EL (cell line): ENCODE measurements at regions not wholly inside any gene's neighbourhood (a gene's known extent, or its start where the extent isn't known, plus 50 kb on each side); places are given as distances from the start of the nearest gene placed in this dataset.

Source experiments
- DNase-seq: peaks from one replicate; pipeline ENCODE4 v3.0.0-alpha.2; 2016

DNA sequence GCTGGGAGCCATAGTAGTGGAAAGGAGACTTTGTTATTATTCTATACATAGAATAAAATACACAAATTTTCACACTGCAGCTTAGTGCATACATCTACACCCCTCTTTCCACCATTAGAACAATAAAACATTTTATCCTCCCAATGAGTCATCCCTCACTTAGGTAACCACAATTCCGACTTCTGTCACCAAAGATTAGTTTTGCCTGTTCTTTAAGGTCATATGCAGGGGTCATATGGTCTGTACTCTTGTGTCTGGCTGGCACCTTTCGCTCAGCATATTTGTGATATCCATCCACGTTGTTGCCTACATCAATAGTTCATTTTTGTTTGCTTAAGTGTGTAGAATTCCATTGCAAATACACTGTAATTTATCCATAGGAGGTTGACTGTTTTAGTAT is 399.4 kb downstream of the SHQ1 start:
- no peak for DNase-seq

DNA sequence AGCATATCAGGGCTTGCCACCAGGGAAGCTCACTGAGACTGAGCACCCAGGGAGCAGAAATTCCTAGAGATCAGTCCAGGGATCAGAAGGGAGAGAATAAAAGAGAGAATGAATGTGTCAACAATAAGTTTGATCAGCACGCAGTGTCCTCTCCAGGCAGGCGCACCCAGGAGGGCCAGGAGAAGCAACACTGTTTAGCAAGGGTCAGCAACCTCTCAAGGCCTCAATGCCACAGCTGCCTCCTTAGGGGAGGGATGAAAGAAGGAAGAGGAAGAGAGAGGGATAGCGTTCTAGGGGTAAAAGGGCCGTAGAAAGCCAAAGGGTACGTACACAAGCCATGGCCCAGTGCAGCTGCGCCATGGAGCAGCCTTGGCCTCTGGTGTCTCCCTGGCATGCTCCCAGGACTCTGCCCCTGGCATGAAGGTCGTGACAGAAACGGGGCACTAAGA is 399.8 kb downstream of the SHQ1 start:
- DNase-seq: no peak

DNA sequence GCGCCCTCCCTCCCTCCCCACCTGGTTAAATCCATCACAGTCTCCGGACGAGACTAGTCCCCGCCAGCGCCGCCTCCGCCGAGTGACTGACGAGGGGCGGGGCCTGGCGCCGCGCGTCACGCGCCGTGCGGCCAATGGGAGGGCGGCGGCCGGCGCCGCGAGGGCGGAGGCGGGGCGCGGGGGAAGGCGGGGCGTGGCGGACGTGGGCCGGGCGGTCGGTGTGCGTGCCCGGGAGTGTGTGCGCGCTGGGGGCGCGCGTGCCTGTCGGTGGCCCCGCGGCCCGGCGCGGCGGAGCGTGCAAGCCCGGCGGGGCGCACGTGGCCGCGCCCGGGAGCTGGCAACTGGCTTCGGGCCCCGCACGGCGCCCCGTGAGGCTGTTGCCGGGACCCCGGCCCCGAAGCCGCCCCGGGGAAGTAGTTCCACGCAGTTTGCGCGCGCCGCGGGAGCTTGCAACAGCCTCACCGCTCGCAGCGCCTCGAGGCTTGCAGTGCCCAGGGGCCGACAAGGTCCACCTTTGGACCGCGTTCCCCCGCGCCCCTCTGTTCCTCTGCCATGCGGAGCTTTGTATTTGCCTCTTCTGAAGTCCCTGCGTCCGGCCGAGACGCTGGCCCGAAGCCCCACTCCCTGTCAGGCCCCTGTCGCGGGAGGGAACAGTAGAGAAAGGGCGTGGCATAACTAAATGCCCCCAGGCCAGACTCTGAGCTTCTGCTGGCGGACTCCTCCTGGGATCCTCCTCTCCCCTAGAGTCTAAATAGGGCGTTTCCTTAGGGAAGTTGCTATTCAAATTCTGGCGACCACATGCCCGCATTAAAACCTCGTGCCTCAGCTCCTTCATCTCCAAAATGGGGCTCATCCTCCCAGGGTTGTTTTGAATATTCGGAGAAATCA is 400.9 kb downstream of the SHQ1 start:
- DNase-seq: peak; percentile 87

DNA sequence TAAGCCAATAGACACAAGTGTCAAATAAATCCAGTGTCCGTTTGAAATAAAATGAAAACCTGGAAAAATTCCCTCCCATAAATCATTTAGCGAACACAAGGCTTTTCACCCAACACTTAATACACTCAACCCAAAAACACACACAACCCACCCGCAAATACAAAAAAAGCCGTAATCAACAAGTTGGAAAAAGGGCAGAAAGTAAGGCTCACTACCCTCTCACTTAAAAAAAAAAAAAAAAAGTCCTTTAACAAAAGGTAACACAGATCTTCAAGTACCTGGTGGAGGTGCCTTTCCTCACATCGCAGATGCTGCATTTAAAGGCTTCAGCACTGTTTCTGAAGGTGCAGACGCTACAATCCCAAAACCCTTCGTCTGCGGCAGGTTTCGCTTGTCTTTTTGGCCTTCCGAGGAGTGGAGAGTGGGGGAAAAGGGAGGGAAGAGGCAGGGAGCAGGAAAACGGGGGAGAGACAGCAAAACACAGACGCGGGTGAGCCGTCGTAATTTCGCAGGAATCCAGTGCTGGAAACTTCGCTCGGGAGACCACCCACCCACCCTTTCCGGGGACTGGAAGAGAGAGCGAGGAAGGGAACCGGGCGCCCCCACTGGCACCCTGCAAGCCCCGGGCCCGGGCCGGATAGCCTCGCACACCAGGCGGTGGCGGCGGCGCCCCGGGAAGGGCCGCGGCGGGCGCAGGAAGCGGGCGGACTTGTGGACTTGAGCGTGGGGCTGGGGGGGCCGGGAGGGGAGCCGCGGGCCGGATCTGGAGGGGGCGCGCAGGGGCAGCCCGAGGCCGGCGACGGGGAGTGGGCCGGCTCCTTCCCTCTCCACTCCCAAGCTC is 401.8 kb downstream of the SHQ1 start, which contains the start of gene RYBP:
Gene RYBP (minus strand): TSS at position 404 of the 841 bp plus-strand sequence.
- peak; percentile 48 for DNase-seq

DNA sequence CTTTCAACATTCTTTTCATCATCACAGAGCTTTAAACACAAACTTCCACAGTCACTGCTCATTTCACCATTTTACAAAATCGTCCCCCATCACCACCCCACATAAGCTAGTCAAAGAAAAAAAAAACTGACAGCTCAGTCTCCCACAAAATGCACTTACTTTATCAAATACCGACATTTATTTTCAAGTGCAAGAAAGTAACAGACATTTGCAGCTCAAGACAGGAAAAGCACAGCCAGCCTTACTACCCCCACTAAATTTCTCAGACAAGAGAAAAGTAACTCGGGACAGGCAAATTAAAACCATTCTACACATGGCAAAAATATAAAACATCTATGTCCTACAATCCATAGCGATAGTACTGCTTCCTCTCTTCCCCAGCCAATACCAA is 402.4 kb downstream of the SHQ1 start:
- DNase-seq: no peak

DNA sequence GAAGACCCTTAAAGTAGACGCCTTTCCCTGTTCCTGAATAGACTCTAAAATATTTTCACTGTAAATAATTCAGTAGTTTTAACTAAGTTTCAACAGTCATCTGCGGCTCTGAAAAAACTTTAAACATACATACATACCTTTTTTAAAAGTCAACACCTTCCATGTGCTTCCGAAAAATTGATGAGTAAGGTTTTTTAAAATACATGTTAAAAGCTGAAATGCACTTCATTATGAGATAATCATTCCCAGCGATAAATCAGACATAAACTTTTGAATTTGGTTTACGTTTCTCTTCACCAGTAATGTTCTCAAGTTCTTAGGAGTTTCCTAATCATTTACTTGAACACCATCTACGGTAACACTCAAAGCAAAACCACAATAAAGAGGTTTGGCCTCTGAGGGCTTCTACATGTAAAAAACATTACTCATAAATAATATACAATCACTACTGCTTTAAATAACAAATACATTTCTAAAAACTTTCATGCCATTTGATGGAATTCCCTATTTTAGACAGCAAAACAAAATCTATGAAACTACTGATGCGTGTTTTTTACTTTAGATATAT is 403.5 kb downstream of the SHQ1 start:
- no peak for DNase-seq

DNA sequence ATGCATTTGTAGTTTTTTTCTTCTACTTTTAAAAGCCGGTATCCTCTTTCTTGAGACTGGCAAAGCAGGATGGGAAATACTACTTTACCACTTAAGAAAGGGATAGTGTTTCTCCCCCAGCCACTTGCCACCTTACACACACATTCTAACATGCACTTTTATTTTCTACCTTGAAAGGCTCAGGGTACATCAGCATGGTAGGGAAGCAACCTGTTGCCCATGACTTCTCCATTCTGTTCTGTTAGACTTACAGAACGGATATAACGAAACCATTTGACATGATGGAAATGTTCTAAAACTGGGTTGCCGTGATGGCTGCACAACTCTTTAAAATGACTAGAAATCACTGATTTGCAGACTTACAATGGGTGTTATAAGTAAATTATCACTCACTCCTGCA is 405.5 kb downstream of the SHQ1 start:
- no peak for DNase-seq

DNA sequence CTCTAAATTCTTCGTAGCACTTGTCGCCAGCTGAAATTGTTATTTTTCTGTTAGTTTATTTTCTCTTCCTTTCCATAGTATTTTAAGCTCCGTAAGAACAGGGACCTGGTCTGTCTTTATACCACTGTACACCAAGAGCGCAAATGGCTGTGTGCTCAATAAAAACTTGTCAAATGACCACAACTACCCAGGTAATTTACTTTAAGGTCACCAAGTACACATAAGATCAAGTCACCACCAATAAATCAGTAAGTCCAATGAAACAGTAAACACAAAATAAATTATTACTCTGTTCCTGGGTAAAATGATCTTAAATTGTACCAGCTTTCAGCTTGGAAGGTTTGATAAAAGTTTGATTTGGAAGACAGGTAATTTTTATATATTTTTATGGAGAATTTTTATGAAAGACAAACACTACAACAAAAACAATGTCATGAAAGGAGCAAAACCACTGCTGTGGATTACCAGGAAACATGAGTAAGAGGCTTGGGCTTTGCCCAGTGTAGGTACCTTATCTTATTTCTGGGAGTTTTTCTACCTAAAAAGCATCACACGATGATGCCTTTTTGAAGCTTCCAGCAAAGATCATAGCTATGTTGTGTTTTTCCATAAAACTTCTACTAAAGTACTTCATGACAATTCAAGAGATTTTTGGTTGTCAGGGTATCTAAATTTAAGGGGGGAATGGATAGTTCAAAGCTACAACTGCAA is 406.8 kb downstream of the SHQ1 start:
- no peak for DNase-seq

DNA sequence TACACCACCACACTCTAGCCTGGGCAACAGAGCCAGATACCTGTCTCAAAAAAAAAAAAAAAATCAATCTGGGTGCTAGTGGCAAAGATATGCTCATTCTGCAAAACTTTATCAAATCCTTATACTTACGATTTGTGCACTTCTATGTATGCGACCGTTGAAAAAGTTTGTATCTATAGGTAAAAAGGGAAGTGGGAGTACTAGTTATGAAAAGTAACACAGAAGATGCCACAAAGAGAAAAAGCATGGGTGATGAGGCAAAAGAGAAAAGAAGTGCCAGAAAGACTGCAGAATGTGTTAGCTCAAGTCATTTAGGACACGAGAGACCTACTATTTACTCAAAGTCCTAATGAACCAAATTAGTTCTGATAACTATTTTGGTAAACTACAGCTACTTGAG is 407.8 kb downstream of the SHQ1 start:
- no peak for DNase-seq

DNA sequence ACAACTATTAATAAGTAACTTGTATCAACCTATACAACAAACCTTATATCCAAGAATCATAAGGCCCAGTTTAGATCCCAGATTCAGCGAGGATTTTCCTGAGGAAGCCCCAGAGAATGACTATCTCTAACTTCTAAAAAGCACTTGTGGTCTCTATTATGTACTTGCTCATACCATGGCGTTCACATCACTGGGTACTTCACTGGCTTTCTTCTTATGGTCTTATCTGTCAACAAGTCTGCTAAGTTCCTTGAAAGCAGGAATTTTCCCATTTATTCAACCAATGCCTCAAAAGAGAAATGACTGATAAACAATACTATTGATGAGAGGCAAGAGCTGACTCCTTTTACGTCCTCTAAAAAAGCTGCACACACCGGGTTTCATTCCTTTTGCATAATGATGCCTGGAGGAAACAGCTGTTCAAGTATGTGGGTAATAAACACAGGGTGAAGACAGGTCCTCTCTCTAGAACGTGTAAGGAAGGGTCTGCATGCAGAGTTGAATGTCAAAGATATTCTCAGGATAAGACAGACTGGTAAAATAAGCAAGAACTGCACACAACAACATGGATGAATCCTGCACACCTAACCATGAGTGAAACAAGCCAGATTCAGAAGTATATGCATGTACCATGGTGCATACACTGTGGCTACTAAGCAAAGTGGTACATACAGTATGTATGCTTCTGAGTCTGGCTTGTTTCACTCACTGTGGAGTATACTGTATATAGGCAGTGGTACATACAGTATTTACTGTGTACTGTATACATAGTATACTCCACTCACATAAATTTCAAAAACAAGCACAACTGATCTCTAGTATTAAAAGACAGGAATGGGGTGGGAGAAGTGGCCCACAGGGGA is 408.7 kb downstream of the SHQ1 start:
- DNase-seq: no peak

DNA sequence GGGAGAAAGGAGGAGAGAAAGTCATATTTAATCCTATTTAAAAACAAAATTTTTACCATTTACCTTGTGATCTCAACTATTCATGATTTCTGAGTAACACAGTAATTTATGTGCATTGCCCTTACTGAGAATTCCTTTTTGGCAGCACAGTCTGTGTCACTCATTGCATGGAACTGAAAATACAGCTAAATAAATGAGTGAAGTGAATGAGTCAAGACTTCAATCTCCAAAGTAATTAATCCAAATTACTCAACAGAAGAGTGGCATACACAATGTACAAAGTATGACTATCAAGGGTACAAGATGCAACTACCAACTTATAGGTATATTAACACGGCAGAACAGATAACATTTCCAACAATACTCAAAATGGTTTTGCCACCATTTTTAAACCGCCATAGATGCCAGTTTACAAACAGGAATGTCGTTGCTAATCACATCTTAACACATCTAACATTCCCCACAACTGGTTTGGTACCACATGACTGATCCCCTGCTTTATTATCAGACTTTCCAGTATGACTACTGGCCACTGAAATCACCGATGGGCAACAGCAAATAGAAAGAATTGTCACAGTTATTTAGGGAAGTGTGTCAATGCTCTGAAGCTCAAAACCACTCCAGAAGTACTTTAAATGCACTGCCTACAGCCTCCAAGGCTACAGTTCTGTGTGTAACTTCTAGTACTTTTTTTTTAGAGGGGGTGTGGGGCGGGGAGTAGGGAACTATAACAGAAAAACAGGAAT is 410.4 kb downstream of the SHQ1 start:
- no peak for DNase-seq

DNA sequence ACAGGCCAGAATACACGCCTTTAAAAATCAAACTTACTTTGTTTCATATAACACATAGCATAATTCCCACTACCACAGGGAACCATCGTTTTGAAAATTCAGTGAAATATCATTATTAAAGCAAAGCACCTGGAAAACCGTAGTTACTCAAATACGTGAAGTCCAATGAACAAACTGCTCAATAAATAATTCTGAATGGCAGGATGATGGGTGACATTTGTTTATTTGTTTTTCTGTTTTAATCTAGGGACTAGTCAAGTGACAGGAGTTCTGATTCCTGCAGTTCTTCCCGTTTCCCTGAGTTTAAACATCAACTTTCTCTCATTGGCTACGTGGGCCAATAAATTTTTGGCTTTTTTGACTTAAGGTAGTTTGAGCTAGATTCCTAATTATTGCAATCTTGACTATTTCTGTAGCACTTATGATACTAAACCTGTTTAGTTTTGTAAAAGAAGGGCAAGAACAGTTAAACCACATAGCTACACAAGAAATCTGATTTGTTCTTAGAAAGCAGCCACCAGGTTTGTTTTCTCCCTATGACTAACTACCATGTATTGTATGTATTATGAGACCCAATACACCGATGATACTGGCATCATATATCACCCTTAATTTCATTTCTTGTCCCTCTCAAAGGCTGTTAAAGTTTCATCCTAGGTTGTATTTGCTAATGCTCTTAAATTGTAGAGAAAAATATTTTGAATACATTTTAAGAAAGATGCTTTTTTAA is 411.2 kb downstream of the SHQ1 start:
- no peak for DNase-seq

DNA sequence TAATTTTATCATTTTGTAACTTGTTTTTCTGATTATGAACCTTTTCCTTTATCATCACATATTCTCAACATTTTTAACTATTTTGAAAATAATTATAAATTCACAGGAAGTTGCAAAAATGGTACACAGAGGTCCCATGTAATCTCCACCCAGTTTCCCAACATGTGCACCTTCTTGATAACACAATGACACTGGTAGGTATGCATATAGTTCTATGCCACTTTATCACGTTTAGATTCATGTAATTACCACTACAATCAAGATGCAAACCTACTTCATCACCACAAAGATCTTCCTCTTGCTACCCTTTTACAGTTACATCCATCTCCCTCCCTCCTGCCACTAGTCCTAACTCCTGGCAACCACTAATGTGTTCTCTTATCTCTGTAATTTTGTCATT is 413.9 kb downstream of the SHQ1 start:
- no peak for DNase-seq

DNA sequence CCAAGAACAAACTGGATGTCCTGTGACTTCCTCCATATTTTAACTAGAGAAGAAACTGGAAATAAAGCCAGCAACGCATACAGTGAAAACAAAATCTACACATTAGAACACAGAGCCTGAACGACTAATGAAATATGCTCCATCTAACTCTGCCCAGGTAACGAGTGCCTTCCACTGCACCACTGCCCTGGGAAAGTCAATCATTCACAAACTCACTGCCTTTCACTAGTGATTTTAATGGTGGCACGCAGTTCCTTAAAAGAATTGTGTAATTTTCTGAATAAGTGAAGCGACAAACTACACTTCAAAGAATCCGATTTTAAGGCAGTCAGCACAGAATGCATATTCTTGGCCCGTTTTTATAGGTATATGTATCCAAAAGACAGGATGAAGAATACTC is 416.0 kb downstream of the SHQ1 start:
- no peak for DNase-seq

DNA sequence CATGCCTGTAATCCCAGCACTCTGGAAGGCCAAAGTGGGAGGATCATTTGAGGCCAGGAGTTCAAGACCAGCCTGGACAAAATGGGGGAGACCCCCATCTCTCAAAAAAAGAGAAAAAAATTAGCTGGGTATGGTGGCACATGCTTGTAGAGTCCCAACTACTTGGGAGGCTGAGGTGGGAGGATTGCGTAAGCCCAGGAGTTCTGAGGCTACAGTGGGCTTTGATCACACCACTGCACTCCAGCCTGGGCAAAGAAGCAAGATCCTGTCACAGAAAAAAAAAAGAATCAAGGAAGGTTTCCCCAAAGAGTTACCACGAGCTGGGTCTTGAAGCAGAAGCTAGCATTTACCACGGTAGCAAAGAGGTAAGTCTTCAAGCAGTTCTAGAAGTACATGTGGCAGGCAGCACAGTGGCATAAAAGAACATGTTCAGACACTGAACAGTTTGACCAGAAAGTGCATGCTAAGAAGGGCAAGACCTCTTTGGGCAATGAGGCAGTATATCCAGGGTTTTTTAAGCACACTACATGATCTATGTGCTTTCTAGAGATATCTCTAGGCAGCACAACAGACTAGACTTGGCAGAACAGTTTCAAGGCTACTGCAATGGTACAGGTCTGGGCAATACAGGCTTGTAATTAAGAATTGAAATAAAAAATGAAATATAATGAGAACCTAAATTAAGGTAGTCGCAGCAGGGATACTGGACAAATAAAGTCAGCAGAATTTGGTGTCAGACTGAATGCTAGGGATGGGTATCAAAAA is 418.5 kb downstream of the SHQ1 start:
- DNase-seq: no peak

DNA sequence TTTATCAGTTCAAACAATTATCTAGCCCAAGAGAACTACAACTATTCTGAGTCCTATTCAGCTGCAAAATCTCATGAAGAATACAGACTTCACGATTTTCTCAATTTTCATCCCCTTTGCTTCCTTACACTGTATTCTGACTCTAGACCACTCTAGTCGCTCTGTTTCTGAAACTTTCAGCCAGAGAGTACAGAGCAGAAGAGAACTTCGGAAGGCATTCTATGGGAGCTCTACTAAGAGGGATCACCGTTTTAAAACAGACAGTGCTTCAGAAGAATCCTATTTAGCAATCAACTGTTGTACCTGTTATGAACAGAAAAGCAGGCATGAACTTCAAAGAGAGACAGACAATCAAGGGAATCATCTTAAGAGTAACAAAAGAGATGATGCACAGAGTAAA is 419.4 kb downstream of the SHQ1 start:
- no peak for DNase-seq

DNA sequence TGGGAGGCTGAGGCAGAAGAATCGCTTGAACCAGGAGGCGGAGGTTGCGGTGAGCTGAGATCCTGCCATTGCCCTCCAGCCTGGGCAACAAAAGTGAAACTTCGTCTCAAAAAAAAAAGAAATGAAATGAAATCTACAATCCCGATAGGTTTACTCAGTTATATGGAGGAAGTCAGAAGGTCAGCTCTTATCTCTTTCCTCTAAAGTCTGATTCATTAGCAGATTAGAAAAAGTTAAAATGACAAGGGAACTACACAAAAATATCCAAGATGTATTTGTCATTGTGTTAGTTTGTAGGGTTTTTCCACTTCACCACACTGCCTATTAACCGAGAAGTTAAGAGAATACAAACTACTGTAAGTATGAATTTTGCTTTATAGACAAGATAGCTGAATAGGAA is 420.6 kb downstream of the SHQ1 start:
- no peak for DNase-seq

DNA sequence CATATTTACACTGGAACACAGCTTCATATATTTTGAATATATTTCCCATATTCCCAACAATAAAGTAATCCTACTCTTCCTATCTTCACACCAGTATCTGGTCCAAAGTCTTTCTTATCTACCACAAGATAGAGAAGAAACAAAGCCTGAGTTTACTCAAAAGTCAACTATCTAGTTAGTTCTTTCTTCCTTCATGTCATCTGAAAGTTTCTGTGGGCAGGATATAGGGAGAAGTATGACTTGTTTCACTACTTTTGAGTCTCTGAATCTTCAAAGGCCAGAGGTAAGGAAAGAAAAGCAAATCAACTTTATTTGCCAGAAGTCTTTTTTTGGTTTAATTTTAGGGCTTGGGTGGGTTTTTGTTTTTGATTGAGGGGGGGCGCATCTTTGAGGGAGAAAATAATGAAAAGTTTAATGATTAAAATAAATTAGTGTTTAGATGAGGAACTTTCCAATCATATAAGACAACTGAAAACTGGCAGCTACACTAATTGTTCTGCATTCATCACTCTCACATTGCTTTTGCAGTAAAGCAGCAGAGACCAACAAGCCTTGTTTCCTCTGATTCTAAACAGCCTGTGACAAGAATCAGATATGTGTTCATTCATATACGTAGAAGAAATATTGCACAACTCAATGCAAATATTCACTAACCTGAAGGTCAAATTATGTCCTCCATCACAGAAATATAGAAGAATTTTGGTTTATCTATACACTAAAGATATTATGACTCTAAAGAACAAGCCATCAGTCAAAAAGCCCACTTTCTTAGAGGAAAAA is 421.4 kb downstream of the SHQ1 start:
- no peak for DNase-seq

DNA sequence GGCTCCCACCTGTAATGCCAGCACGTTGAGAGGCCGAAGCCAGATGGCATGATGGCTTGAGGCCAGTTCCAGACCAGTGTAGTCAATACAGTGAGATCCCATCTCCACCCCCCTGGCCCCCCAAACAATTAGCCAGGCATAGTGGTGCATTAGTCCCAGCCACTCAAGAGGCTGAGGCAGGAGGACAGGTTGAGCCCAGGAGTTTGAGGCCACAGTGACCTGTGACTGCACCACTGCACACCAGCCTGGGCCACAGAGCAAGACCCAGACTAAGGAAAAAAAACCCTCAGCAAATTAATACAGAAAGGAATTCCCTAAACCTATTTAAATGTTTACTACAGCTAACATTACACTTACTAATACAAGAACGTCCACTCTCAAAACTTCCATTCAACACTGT is 424.6 kb downstream of the SHQ1 start:
- no peak for DNase-seq
